Endothelial cell of umbilical vein (primary cell): ENCODE measurements at regions not wholly inside any gene's neighbourhood (a gene's known extent, or its start where the extent isn't known, plus 50 kb on each side); places are given as distances from the start of the nearest gene placed in this dataset.

ENCODE experiments used
- BruUV-seq: library from RNA; stranded (reverse); fragments of 400-500 nt; replicated peaks from 2 replicates; lab custom pipeline; 2021; lab: Mats Ljungman, UMichigan
- CTCF ChIA-PET: fragments of 300-600, 350-600 bp; sonication (Branson Sonifier 250); formaldehyde crosslinking; loops from one replicate; lab custom pipeline; 2021; ENCODE audit warnings: antibody characterized with exemption, inconsistent platforms; lab: Charles Lee
- POLR2A ChIA-PET: fragments of 300-600, 350-600 bp; sonication (Branson Sonifier 250); formaldehyde crosslinking; loops from one replicate; lab custom pipeline; 2021; ENCODE audit warnings: antibody characterized with exemption, inconsistent platforms; lab: Charles Lee
- DNase-seq: peaks from one replicate; pipeline ENCODE4 v3.0.0-alpha.2; 2011; ENCODE audit warnings: low read depth, low spot score
- FAIRE-seq: peaks from 2 replicates; lab custom pipeline; 2011; peaks lifted over from hg19 to GRCh38; lab: Jason Lieb, UNC
- H2AFZ ChIP-seq: 2 replicates; pipeline ENCODE4 v1.6.0; 2012; ENCODE audit warnings: low read depth, low read length, control low read depth, inconsistent platforms
- H3K27ac ChIP-seq: 2 replicates; pipeline ENCODE4 v1.5.1; 2011; ENCODE audit warnings: low read depth, mild to moderate bottlenecking, control low read depth, low read length, moderate library complexity; ENCODE audit not compliant: insufficient read depth
- H3K27me3 ChIP-seq, 2 experiments: 2 replicates each; pipeline versions ENCODE4 v1.6.0 to v1.6.1; 2011; ENCODE audit warnings: low read length in 2 of 2, mixed read lengths in 1 of 2; ENCODE audit not compliant: control insufficient read depth in 2 of 2, insufficient read depth in 2 of 2
- H3K36me3 ChIP-seq, 2 experiments: 2 replicates in 1 of 2; 3 replicates in 1 of 2; pipeline ENCODE4 v1.5.1; 2011; ENCODE audit warnings: low read length in 2 of 2, mild to moderate bottlenecking in 1 of 2, moderate library complexity in 1 of 2; ENCODE audit not compliant: control insufficient read depth in 2 of 2, insufficient read depth in 2 of 2; ENCODE audit errors: extremely low read depth in 1 of 2
- H3K4me1 ChIP-seq: 3 replicates; pipeline ENCODE4 v1.5.1; 2011; ENCODE audit warnings: mild to moderate bottlenecking, low read length; ENCODE audit not compliant: control insufficient read depth, insufficient read depth; ENCODE audit errors: extremely low read depth
- H3K4me2 ChIP-seq: 2 replicates; pipeline ENCODE4 v1.6.1; 2011; ENCODE audit warnings: low read length, control low read depth, mixed read lengths; ENCODE audit not compliant: insufficient read depth
- H3K4me3 ChIP-seq, 3 experiments: fragments of 200-600 bp in 1 of 3; sonication (generic), shearing (Covaris generic) in 1 of 3; replicated peaks in 1 of 3; 2 replicates each; pipeline ENCODE4 v1.5.1; 2011 to 2016; ENCODE audit warnings: control low read depth in 3 of 3, low read length in 3 of 3, mild to moderate bottlenecking in 2 of 3, inconsistent platforms in 1 of 3, low read depth in 1 of 3, moderate library complexity in 1 of 3; ENCODE audit not compliant: insufficient read depth in 1 of 3
- H3K79me2 ChIP-seq: 2 replicates; pipeline ENCODE4 v1.6.0; 2012; ENCODE audit warnings: low read length, inconsistent platforms; ENCODE audit not compliant: control insufficient read depth, insufficient read depth
- H3K9ac ChIP-seq: replicated peaks from 2 replicates; pipeline ENCODE3; 2011; ENCODE audit warnings: low read length, control low read depth; ENCODE audit not compliant: insufficient read depth; ENCODE audit errors: extremely low read depth
- H3K9me1 ChIP-seq: replicated peaks from 3 replicates; pipeline ENCODE4 v1.6.0; 2011; ENCODE audit warnings: mild to moderate bottlenecking, low read length; ENCODE audit not compliant: control insufficient read depth, insufficient read depth; ENCODE audit errors: extremely low read depth
- H3K9me3 ChIP-seq: replicated peaks from 2 replicates; pipeline ENCODE4 v1.5.1; 2012; ENCODE audit warnings: low read length, inconsistent platforms; ENCODE audit not compliant: control insufficient read depth, insufficient read depth
- H4K20me1 ChIP-seq: replicated peaks from 2 replicates; pipeline ENCODE3; 2011; ENCODE audit warnings: mild to moderate bottlenecking, low read length; ENCODE audit not compliant: control insufficient read depth, insufficient read depth; ENCODE audit errors: extremely low read depth
- EZH2 ChIP-seq: IDR thresholded peaks from 2 replicates; pipeline ENCODE4 v1.6.1; 2012; ENCODE audit warnings: borderline replicate concordance, low read depth, mild to moderate bottlenecking, moderate library complexity, low read length, inconsistent platforms; ENCODE audit not compliant: severe bottlenecking
- FOS ChIP-seq: IDR thresholded peaks from 2 replicates; pipeline ENCODE4 v1.6.1; 2011; ENCODE audit warnings: mild to moderate bottlenecking, low read length, moderate library complexity, borderline replicate concordance; ENCODE audit not compliant: insufficient read depth
- GATA2 ChIP-seq: IDR thresholded peaks from 2 replicates; pipeline ENCODE4 v1.7.0; 2011; ENCODE audit warnings: low read depth, mild to moderate bottlenecking, moderate library complexity, mixed read lengths, low read length; ENCODE audit not compliant: insufficient read length, insufficient read depth
- JUN ChIP-seq: IDR thresholded peaks from 2 replicates; pipeline ENCODE4 v1.6.1; 2011; ENCODE audit warnings: borderline replicate concordance, low read depth; ENCODE audit not compliant: insufficient read length, insufficient read depth
- MYC ChIP-seq: IDR thresholded peaks from one replicate; pipeline ENCODE4 v1.6.1; 2011; ENCODE audit warnings: mild to moderate bottlenecking, low read depth, low read length
- POLR2A ChIP-seq: IDR thresholded peaks from 2 replicates; pipeline ENCODE4 v1.6.1; 2012; ENCODE audit warnings: low read depth, mild to moderate bottlenecking, control low read depth, low read length
- POLR2AphosphoS5 ChIP-seq: IDR thresholded peaks from 2 replicates; pipeline ENCODE4 v1.6.1; 2012; ENCODE audit warnings: low read depth, mild to moderate bottlenecking, control low read depth, low read length, moderate library complexity; ENCODE audit not compliant: insufficient read depth
- dilution Hi-C: fragments of 300-500 bp; cut with MboI; formaldehyde crosslinking; loops from one replicate; pipeline ENCODE4 v1.15.0; 2019; ENCODE audit warnings: low sequenced_read_pairs; ENCODE audit not compliant: extremely low pct_ligation_motif_present
- intact Hi-C: fragments of 100-400 bp; cut with micrococcal nuclease; formaldehyde crosslinking; loops from one replicate; pipeline ENCODE4 v1.10.0; 2022
- TF ChIP-seq, protein P1 (sequence below): IDR thresholded peaks from 2 replicates; pipeline ENCODE4 v1.6.1; 2011; ENCODE audit not compliant: insufficient read depth, insufficient read length
- TF ChIP-seq, protein P2 (sequence below), 2 donors: IDR thresholded peaks; 1 replicate in 1 of 2; 2 replicates in 1 of 2; pipeline ENCODE4 v1.5.1; 2011; ENCODE audit warnings: low read length in 2 of 2, mild to moderate bottlenecking in 2 of 2, moderate library complexity in 2 of 2, control low read depth in 1 of 2, inconsistent platforms in 1 of 2, low read depth in 1 of 2; ENCODE audit not compliant: insufficient read depth in 1 of 2; ENCODE audit errors: extremely low read depth in 1 of 2

DNA sequence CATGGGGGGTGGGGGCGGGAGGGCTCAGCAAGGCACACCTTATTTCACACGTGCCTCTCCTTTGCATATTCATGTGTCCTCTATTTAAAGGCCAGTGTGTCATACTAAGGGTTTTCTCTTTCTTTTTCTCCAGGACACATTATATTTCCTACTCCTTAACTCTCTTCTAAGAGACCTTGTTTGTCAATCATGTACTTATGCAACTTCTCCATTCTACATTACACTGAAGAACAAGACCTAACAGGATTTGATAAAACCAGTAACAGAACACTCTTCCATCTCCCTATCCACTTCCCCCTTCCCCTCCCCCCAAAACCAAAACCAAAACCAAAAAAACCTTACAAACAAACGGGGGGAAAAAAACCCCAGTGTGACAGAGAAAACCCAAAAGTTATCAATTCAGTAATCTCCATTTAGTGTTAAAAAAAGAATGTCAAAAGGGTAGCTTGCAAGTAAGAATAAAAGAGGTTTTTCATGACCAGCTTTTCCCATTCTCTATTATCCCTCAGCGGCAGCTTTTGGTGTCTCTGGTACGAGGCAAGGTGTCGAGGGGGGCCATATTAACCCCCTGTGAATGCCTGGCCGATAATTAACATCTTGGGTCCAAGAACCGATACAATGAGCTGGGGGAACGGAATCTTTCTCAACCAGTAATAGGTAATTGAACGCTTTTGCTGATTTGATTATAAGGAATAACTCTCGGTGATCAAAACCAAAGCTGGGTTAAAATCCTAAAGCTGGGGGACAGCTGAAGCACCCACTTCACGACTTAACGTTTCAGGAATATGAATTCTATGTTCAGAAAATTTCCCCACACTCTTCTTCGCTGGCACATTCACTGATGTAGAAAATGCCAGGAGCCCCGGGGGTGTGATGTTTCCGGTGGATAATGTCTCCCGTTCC is 191.0 kb upstream of the TCF4 start:
- Histone ChIP-seq H4K20me1 (no peaks in the 10 kb centered on the region), H3K9me1 (no peaks in the 10 kb centered on the region), H3K4me3 (peak overlapping the region; percentile 43 to 78 (median 63)), H3K27me3 (no peaks in the 10 kb centered on the region), H3K79me2 (no peaks in the 10 kb centered on the region), H3K36me3 (no peaks in the 10 kb centered on the region), H2AFZ (peak overlapping the region; percentile 87), H3K4me1 (peaks cover 27% of the 10 kb centered on the region), H3K4me2 (peak overlapping the region; percentile 94), H3K9me3 (no peaks in the 10 kb centered on the region), H3K27ac (peak overlapping the region; percentile 41), H3K9ac (peak overlapping the region; percentile 74)
- no peak for FAIRE-seq
- no peak for DNase-seq
- BruUV-seq: TSS peak; percentile 46
- dilution Hi-C loops: no loop called here
- ChIA-PET CTCF (interaction anchor here (0.7 to 3.8 kb wide), 16 partner anchors 11 to 797 kb away, joined by 3 to 50 read pairs (median 4); no protein-coding TSS in a partner anchor), POLR2A (interaction anchor here (0.7 kb wide), 1 partner anchor 8 kb away, joined by 3 read pairs; no protein-coding TSS in a partner anchor)
- intact Hi-C loops: no loop called here
- TF ChIP-seq POLR2AphosphoS5 (no peak), FOS (no peak), GATA2 (no peak), MYC (no peak), EZH2 (no peak), JUN (no peak), POLR2A (no peak)
- TF ChIP-seq, protein P1, sequence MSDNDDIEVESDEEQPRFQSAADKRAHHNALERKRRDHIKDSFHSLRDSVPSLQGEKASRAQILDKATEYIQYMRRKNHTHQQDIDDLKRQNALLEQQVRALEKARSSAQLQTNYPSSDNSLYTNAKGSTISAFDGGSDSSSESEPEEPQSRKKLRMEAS: no peak
- TF ChIP-seq, protein P2, sequence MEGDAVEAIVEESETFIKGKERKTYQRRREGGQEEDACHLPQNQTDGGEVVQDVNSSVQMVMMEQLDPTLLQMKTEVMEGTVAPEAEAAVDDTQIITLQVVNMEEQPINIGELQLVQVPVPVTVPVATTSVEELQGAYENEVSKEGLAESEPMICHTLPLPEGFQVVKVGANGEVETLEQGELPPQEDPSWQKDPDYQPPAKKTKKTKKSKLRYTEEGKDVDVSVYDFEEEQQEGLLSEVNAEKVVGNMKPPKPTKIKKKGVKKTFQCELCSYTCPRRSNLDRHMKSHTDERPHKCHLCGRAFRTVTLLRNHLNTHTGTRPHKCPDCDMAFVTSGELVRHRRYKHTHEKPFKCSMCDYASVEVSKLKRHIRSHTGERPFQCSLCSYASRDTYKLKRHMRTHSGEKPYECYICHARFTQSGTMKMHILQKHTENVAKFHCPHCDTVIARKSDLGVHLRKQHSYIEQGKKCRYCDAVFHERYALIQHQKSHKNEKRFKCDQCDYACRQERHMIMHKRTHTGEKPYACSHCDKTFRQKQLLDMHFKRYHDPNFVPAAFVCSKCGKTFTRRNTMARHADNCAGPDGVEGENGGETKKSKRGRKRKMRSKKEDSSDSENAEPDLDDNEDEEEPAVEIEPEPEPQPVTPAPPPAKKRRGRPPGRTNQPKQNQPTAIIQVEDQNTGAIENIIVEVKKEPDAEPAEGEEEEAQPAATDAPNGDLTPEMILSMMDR (IDR thresholded peaks at IDR 0.05; ENCODE audit: extremely low read depth in 1 of 2, insufficient read depth in 1 of 2, low read depth in 1 of 2, low read length in 2 of 2): no peak
